Kidney epithelial cell (primary cell): ENCODE measurements at regions not wholly inside any gene's neighbourhood (a gene's known extent, or its start where the extent isn't known, plus 50 kb on each side); places are given as distances from the start of the nearest gene placed in this dataset.

Experiments
- DNase-seq: peaks from one replicate; pipeline ENCODE4 v3.0.0-alpha.2; 2010; ENCODE audit warnings: low read depth
- H3K27me3 ChIP-seq: 2 replicates; pipeline ENCODE4 v1.6.0; 2011; ENCODE audit warnings: low read length; ENCODE audit not compliant: control insufficient read depth, insufficient read depth
- H3K36me3 ChIP-seq: 2 replicates; pipeline ENCODE4 v1.5.1; 2011; ENCODE audit warnings: low read length; ENCODE audit not compliant: control insufficient read depth, insufficient read depth
- H3K4me3 ChIP-seq: 2 replicates; pipeline ENCODE4 v1.5.1; 2011; ENCODE audit warnings: low read depth, mild to moderate bottlenecking, control low read depth, low read length
- TF ChIP-seq, protein P1 (sequence below): IDR thresholded peaks from 2 replicates; pipeline ENCODE4 v1.5.1; 2011; ENCODE audit warnings: mild to moderate bottlenecking, moderate library complexity, low read length, control low read depth, inconsistent platforms; ENCODE audit not compliant: insufficient read depth, poor library complexity, severe bottlenecking

- Histone ChIP-seq H3K36me3 (no peaks in the 10 kb centered on the region), H3K4me3 (no peak overlapping the region), H3K27me3 (no peaks in the 10 kb centered on the region)
- TF ChIP-seq, protein P1, sequence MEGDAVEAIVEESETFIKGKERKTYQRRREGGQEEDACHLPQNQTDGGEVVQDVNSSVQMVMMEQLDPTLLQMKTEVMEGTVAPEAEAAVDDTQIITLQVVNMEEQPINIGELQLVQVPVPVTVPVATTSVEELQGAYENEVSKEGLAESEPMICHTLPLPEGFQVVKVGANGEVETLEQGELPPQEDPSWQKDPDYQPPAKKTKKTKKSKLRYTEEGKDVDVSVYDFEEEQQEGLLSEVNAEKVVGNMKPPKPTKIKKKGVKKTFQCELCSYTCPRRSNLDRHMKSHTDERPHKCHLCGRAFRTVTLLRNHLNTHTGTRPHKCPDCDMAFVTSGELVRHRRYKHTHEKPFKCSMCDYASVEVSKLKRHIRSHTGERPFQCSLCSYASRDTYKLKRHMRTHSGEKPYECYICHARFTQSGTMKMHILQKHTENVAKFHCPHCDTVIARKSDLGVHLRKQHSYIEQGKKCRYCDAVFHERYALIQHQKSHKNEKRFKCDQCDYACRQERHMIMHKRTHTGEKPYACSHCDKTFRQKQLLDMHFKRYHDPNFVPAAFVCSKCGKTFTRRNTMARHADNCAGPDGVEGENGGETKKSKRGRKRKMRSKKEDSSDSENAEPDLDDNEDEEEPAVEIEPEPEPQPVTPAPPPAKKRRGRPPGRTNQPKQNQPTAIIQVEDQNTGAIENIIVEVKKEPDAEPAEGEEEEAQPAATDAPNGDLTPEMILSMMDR = no peak
- no peak for DNase-seq
Measured at GRCh38 chr2:196354186-196354585, 182.8 kb upstream of the STK17B start.

DNA sequence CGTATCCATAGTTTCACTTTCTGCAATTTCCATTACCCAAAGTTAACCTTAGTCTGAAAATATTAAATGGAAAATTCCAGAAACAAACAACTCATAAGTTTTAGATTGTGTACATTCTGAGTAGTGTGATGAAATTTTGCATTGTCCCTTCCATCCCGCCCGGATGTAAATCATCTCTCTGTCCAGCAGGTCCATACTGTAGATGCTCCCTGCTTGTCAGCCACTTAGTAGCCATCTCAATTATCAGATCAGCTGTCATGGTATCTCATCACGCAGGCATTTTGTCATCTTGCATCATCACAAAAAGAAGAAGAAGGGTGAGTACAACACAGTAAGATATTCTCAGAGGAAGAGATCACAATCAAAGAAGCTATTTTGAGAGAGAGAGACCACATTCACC, 185.0 kb upstream of the STK17B start:
- TF ChIP-seq, protein P1 = no peak
- Histone ChIP-seq H3K27me3 (no peaks in the 10 kb centered on the region), H3K36me3 (no peaks in the 10 kb centered on the region), H3K4me3 (no peak overlapping the region)
- no peak for DNase-seq

DNA sequence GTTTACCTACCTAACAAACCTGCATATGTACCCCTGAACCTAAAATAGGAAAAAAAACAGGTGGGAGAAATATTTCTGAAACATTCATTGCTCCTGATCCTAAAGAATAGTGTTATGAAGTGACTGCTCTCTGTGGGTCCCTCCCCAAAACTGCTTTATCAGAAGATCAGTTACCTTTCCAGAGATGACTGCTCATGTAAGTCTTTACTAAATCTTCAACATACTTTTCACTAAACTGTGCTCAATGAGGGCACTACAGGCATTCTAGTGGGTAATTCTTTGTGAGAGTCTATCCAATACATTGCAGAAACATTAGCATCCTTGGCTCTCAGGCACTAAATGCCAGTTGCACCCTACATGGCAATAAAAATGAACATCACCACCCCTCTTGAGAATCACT, 189.3 kb upstream of the STK17B start:
- H3K36me3 ChIP-seq = no peaks in the 10 kb centered on the region
- TF ChIP-seq, protein P1 = no peak
- no peaks in the 10 kb centered on the region for H3K27me3 ChIP-seq
- DNase-seq = no peak
- no peak overlapping the region for H3K4me3 ChIP-seq

- H3K4me3 ChIP-seq = no peak overlapping the region
- H3K27me3 ChIP-seq = no peaks in the 10 kb centered on the region
- TF ChIP-seq, protein P1 = no peak
- H3K36me3 ChIP-seq = no peaks in the 10 kb centered on the region
- no peak for DNase-seq
Measured at GRCh38 chr2:196361606-196362326, 190.4 kb upstream of the STK17B start.

- no peak for DNase-seq
- TF ChIP-seq, protein P1 = no peak
- H3K4me3 ChIP-seq = no peak overlapping the region
- no peaks in the 10 kb centered on the region for H3K27me3 ChIP-seq
- H3K36me3 ChIP-seq = no peaks in the 10 kb centered on the region
Measured at GRCh38 chr2:196362973-196363549, 191.7 kb upstream of the STK17B start.

DNA sequence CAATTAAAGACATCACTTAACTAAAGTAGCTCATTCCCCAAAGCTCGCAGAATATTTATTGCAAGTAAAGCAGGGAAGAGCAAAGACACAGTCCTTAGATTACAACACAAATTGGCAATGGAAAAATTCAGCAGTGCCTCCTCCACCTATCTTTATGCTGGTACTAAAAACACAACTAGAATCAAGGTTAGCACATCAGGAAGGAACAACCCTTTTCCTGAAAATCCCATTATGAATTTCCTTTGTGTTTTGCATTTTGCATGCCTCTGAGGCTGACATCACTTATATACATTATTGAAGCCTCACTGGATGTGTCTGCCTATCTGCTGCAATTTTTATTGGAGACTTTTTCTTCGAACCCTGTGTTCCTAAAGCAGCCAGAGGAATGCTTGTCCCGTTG, 193.8 kb upstream of the STK17B start:
- DNase-seq = no peak
- no peaks in the 10 kb centered on the region for H3K36me3 ChIP-seq
- TF ChIP-seq, protein P1 = no peak
- H3K4me3 ChIP-seq = no peak overlapping the region
- no peaks in the 10 kb centered on the region for H3K27me3 ChIP-seq
